ENCODE measurements at regions not wholly inside any gene's neighbourhood (a gene's known extent, or its start where the extent isn't known, plus 50 kb on each side); places are given as distances from the start of the nearest gene placed in this dataset.

GRCh38 chr3:182116386-182116785 is 404.7 kb downstream of the SOX2 start:
- TF ChIP-seq POLR2AphosphoS5 (IDR thresholded peaks at IDR 0.05; ENCODE audit: borderline replicate concordance, low read depth, low read length) (no peak), EZH2 (IDR thresholded peaks at IDR 0.05) (no peak), FOXP2 (optimal IDR thresholded peaks at IDR 0.05; ENCODE audit: control extremely low read depth, extremely low read length, insufficient read depth) (no peak)
